Chondrocyte (in vitro differentiated cells): ENCODE measurements at regions not wholly inside any gene's neighbourhood (a gene's known extent, or its start where the extent isn't known, plus 50 kb on each side); places are given as distances from the start of the nearest gene placed in this dataset.
"Not testable (repeated sequence)": the region's sequence is repeated elsewhere in the genome, so short reads cannot be mapped to it uniquely, and the experiment has no call there.

ENCODE experiments used
- DNase-seq: peaks from one replicate; pipeline ENCODE4 v3.0.0; 2021; ENCODE audit warnings: mixed read lengths, low spot score
- H3K27ac Mint-ChIP-seq: one replicate; pipeline ENCODE4 v1.8.0; 2021; ENCODE audit warnings: mild to moderate bottlenecking, moderate library complexity, mixed read lengths; ENCODE audit not compliant: unreplicated experiment
- H3K27me3 Mint-ChIP-seq: 2 replicates; pipeline ENCODE4 v1.8.0; 2021; ENCODE audit warnings: low read depth, mixed read lengths
- H3K36me3 Mint-ChIP-seq: 2 replicates; pipeline ENCODE4 v1.8.0; 2021; ENCODE audit warnings: low read depth, mixed read lengths
- H3K4me1 Mint-ChIP-seq: 2 replicates; pipeline ENCODE4 v1.8.0; 2021; ENCODE audit warnings: low read depth, mild to moderate bottlenecking, mixed read lengths
- H3K4me3 Mint-ChIP-seq: one replicate; pipeline ENCODE4 v1.8.0; 2021; ENCODE audit warnings: mild to moderate bottlenecking, moderate library complexity, mixed read lengths; ENCODE audit not compliant: unreplicated experiment
- H3K9me3 Mint-ChIP-seq: 2 replicates; pipeline ENCODE4 v1.8.0; 2021; ENCODE audit warnings: low read depth, mixed read lengths
- TF ChIP-seq, protein P1 (sequence below): fragments of 200-600 bp; sonication (generic); IDR thresholded peaks from 2 replicates; pipeline ENCODE4 v1.5.0; 2021; ENCODE audit warnings: antibody characterized with exemption, mild to moderate bottlenecking, moderate library complexity

DNA sequence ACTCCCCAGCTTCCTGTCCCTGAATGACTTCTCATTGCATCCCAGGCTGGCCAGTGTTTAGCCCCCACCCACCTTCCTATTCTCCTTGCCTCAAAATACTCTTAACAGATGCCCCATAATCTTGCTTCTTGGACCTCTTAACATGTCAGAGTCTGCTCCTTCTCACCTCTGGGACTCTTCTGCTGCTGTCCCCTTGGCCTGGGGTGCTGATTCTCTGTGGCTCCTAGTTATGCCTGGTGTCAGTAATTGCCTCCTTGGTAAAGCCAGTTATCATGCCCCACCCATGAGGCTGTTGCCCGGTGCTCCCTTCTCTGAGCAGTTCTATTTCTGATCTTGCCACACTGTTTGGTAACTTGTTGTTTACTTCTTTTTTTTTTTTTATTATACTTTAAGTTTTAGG, 256.8 kb downstream of the STIM2 start:
- no peaks in the 10 kb centered on the region for H3K36me3 Mint-ChIP-seq
- TF ChIP-seq, protein P1, sequence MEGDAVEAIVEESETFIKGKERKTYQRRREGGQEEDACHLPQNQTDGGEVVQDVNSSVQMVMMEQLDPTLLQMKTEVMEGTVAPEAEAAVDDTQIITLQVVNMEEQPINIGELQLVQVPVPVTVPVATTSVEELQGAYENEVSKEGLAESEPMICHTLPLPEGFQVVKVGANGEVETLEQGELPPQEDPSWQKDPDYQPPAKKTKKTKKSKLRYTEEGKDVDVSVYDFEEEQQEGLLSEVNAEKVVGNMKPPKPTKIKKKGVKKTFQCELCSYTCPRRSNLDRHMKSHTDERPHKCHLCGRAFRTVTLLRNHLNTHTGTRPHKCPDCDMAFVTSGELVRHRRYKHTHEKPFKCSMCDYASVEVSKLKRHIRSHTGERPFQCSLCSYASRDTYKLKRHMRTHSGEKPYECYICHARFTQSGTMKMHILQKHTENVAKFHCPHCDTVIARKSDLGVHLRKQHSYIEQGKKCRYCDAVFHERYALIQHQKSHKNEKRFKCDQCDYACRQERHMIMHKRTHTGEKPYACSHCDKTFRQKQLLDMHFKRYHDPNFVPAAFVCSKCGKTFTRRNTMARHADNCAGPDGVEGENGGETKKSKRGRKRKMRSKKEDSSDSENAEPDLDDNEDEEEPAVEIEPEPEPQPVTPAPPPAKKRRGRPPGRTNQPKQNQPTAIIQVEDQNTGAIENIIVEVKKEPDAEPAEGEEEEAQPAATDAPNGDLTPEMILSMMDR, result no peak
- H3K4me3 Mint-ChIP-seq, result no peak overlapping the region
- no peaks in the 10 kb centered on the region for H3K4me1 Mint-ChIP-seq
- no peak for DNase-seq
- no peaks in the 10 kb centered on the region for H3K9me3 Mint-ChIP-seq
- no peak overlapping the region for H3K27ac Mint-ChIP-seq
- H3K27me3 Mint-ChIP-seq, result peaks cover 10% of the 10 kb centered on the region

DNA sequence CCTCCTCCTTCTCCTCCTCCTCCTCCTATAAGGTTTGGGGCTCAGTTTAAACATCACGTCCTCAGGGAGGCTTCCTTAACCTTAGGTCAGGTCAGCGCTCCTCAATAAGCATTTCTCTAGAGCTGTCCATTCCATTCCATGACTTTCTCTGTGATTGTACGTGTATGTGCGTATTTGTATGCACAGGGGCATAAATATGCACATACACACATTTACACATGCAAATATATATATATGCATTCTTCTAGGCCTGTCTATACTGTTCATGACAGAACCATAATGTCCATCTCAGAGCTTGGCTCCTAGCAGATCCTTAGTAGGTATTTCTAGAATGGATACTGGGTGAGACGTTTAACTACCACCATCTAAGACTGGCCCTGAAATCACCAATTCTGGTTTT, 258.6 kb downstream of the STIM2 start:
- H3K4me3 Mint-ChIP-seq, result no peak overlapping the region
- H3K27me3 Mint-ChIP-seq, result peaks cover 9% of the 10 kb centered on the region
- no peaks in the 10 kb centered on the region for H3K36me3 Mint-ChIP-seq
- H3K4me1 Mint-ChIP-seq, result no peaks in the 10 kb centered on the region
- no peaks in the 10 kb centered on the region for H3K9me3 Mint-ChIP-seq
- no peak overlapping the region for H3K27ac Mint-ChIP-seq
- TF ChIP-seq, protein P1, result no peak
- no peak for DNase-seq

DNA sequence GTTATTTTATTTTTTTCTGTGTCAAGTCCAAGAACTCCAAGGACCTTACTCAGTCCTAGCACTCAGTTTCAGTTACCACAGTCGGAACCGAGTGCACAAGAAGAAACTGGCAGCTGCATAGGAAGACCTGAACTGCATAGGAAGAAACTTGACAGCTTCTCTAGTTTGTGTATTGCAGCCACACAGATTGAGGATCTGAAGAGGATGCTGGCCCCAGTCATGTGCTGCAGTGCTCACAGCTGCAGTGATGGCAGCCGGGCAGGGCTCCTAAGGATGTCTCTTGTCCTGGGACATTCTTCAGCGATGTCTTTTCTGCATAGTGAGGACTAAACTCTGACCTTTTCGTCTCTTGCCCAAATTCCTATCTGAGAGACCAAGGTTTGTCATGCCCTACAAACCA, 261.2 kb downstream of the STIM2 start:
- DNase-seq, result no peak
- Mint-ChIP-seq H3K9me3 (no peaks in the 10 kb centered on the region), H3K27me3 (peaks cover 6% of the 10 kb centered on the region), H3K4me1 (no peaks in the 10 kb centered on the region), H3K27ac (no peak overlapping the region), H3K4me3 (no peak overlapping the region), H3K36me3 (no peaks in the 10 kb centered on the region)
- TF ChIP-seq, protein P1, result no peak

DNA sequence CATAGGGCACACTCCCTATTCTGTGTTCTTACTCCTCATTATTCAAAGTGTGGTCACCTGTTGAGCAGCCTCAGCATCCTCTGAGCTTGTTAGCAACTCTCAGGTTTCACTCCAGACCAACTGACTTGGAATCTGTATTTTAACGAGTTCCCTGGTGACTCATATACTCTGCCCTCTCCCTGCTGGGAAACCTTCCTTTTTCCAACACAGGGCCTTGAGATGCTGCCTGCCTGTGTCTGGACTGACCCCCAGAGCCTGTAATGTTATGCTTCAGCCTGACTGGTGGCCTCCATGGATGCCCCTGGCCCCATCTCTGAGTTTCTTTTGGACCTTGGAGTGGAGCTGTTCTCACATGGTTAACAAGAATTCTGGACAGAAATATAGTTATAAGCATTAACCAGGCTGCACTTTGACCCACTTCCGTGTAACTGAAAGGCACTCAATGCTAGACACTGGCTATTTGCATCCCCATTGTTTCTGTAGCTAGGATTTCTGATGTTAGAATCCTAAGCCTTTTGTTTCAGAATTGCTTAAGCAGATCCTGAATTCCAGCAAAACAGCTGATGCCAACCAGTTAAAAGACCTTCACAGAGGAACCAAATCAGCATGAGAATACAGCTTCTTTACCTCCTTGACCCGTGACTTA, 262.6 kb downstream of the STIM2 start:
- H3K9me3 Mint-ChIP-seq, result no peaks in the 10 kb centered on the region
- TF ChIP-seq, protein P1, result no peak
- no peak overlapping the region for H3K27ac Mint-ChIP-seq
- H3K27me3 Mint-ChIP-seq, result peaks cover 2% of the 10 kb centered on the region
- no peak for DNase-seq
- H3K4me1 Mint-ChIP-seq, result no peaks in the 10 kb centered on the region
- H3K4me3 Mint-ChIP-seq, result no peak overlapping the region
- no peaks in the 10 kb centered on the region for H3K36me3 Mint-ChIP-seq

DNA sequence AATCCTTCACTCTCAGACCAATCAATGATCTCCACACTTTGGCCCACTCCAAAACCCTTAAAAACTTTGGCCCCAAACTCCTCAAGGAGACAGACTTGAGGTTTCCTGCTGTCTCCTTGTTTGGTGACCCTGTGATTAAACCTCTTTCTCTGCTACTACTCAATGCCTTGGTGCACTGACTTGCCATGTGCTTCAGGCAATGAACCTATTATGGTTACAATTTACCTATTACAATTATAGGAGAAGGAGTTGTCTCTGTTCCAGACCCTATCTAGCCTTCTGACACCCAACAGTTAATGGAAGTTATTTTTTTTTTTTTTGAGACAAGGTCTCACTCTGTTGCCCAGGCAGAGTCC, 263.1 kb downstream of the STIM2 start:
- H3K4me3 Mint-ChIP-seq, result no peak overlapping the region
- TF ChIP-seq, protein P1, result no peak
- H3K27ac Mint-ChIP-seq, result no peak overlapping the region
- H3K27me3 Mint-ChIP-seq, result peaks cover 2% of the 10 kb centered on the region
- no peaks in the 10 kb centered on the region for H3K4me1 Mint-ChIP-seq
- H3K36me3 Mint-ChIP-seq, result no peaks in the 10 kb centered on the region
- no peak for DNase-seq
- H3K9me3 Mint-ChIP-seq, result no peaks in the 10 kb centered on the region

DNA sequence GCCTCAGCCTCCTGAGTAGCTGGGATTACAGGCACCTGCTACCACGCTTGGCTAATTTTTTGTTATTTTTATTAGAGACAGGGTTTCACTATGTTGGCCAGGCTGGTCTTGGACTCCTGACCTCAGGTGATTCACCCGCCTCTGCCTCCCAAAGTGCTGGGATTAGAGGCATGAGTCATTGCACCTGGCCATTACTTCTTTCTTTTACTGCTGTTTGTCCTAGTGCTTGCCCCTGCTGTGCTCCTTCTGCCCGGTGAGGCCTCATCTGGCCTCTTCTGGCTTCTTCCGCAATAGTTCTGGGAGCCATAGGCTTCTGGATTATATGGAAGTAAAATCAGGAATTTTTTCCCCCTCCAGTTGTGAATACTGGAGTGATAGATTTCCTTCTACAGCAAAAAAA, 266.3 kb downstream of the STIM2 start:
- H3K27ac Mint-ChIP-seq, H3K9me3 Mint-ChIP-seq, DNase-seq, H3K4me1 Mint-ChIP-seq, H3K4me3 Mint-ChIP-seq, H3K36me3 Mint-ChIP-seq, H3K27me3 Mint-ChIP-seq: not testable (repeated sequence)
